RWPE1 (cell line): ENCODE measurements at regions not wholly inside any gene's neighbourhood (a gene's known extent, or its start where the extent isn't known, plus 50 kb on each side); places are given as distances from the start of the nearest gene placed in this dataset.

Experiments used
- CTCF ChIA-PET: fragments of 350-600 bp; sonication (Branson Sonifier 250); formaldehyde crosslinking; extraction: SDS; loops from one replicate; lab custom pipeline; 2021; lab: Yijun Ruan, JAX
- POLR2A ChIA-PET: fragments of 400-600 bp; formaldehyde crosslinking; extraction: SDS; loops from one replicate; lab custom pipeline; 2020; ENCODE audit warnings: antibody characterized with exemption; ENCODE audit not compliant: low non-redundant PET; lab: Yijun Ruan, JAX
- DNase-seq: peaks from one replicate; pipeline ENCODE4 v3.0.0; 2012; ENCODE audit warnings: low spot score
- H3K27ac ChIP-seq: fragments of 450-650 bp; 2 replicates; pipeline ENCODE4 v1.5.1; 2017
- TF ChIP-seq, protein P1 (sequence below): fragments of 450-650 bp; conservative IDR thresholded peaks from 2 replicates; pipeline ENCODE4 v1.5.1; 2017; ENCODE audit warnings: low read depth, mild to moderate bottlenecking

DNA sequence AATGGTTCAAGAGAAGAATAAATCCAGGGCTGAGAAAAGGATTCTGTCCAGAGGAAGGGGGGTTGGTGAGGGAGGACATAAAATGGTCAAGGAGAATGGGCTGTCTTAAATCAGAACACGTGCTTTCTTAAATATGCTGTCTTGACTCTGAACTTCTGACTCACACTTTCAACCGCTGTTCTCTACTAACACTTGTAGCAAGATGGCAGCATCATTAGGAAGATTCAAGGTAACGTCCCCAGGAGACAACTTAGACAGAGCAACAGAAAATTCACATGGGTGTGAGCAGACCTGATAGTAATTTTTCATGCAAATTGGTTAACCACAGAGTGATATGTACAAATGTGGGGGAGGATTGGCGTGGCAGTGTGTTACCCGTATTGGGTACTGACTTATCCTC is 126.8 kb upstream of the GALNT17 start:
- CTCF ChIA-PET = no interaction called here
- POLR2A ChIA-PET = no interaction called here
- TF ChIP-seq, protein P1, sequence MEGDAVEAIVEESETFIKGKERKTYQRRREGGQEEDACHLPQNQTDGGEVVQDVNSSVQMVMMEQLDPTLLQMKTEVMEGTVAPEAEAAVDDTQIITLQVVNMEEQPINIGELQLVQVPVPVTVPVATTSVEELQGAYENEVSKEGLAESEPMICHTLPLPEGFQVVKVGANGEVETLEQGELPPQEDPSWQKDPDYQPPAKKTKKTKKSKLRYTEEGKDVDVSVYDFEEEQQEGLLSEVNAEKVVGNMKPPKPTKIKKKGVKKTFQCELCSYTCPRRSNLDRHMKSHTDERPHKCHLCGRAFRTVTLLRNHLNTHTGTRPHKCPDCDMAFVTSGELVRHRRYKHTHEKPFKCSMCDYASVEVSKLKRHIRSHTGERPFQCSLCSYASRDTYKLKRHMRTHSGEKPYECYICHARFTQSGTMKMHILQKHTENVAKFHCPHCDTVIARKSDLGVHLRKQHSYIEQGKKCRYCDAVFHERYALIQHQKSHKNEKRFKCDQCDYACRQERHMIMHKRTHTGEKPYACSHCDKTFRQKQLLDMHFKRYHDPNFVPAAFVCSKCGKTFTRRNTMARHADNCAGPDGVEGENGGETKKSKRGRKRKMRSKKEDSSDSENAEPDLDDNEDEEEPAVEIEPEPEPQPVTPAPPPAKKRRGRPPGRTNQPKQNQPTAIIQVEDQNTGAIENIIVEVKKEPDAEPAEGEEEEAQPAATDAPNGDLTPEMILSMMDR = no peak
- H3K27ac ChIP-seq = no peak overlapping the region
- DNase-seq = no peak

DNA sequence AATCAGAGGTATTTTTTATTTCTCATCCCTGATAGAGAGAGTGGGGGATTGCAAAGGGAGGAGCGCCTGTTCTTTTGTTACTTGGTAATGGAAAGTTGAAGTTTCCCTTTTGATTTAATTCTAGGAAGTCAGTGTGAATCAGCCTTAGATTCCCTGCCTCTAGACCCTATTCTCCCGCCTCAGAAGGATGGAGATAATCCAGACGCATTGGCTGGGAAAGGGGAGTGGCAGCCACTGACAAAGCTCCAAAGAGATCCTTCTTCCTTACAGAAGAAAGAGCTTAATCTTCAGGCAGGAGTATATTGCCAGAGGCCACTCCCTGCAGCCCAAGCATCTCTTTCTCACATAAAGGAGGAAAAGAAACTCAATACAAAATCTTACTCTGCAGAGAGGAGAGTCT is 122.3 kb upstream of the GALNT17 start:
- no peak overlapping the region for H3K27ac ChIP-seq
- ChIA-PET POLR2A (no interaction called here), CTCF (no interaction called here)
- TF ChIP-seq, protein P1 = no peak
- no peak for DNase-seq

DNA sequence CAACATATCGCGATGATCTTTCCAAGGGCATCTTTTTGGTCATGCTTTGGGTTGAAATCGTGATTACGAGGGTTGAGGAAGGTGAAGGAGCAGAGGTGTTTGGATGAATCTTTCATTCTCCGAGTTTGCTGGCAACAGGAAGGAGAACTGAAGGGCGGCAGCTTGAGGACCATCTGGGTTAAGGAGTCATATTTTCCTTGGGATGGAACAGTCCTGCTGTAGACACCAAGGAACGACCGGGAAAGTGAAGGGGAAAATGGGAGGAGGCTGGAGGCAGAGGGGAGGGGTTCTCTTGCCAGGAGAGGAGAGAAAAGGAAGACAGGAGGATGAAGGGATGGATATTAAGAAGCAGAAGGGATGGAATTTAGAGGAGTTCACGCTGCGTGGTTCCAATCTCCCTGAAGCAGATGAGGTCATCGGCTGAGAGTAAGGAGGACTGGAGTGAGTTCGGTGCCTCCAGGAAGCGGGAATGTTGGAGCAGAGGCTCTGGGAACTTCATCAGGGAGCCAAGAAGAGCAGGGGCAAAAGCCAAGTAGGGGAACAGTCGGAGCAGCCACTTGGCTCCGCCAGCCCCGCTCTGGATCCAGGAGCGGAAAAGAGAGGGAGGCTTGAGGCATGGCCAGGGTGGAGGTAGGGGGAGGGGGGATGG is 116.6 kb upstream of the GALNT17 start:
- no peak overlapping the region for H3K27ac ChIP-seq
- ChIA-PET POLR2A (no interaction called here), CTCF (no interaction called here)
- TF ChIP-seq, protein P1 = no peak
- DNase-seq = no peak

DNA sequence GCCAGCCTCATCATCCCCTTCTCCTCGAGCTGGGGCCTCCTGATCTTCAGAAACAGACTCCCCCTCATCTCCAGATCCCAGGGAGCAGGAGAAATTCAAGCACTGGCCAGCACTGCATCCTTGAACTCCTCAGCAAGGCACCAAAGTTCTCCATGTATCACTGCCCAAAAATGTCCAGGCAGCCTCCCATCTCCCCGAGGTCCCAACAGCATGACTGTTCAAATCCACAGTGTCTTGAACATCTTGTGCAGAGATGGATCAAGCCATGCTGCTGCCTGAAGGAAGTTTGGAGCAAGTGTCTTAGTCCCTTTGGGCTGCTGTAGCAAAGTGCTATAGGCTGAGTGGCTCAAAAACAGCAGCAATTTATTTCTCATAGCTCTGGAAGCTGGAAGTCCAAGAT is 115.5 kb upstream of the GALNT17 start:
- DNase-seq = no peak
- H3K27ac ChIP-seq = no peak overlapping the region
- ChIA-PET POLR2A (no interaction called here), CTCF (no interaction called here)
- TF ChIP-seq, protein P1 = no peak

DNA sequence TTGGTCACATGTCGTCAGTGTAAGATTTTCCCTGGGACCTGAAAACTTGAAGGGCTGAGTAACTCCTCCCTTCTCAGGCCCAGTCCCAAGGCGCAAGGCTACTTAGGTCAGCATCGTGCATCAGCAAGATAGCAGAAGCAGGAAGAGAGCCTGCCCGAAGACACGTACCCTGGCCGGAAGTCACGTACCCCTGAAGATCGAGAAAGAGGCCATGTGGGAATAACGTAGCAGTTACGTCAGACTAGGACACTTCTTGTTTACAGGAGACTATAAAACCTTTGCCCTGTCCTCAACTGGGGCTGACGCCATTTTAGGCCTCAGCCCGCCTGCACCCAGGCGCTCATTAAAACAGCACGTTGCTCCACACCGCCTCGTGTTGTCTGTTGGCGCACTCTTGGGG is 114.3 kb upstream of the GALNT17 start:
- ChIA-PET CTCF (no interaction called here), POLR2A (no interaction called here)
- H3K27ac ChIP-seq = no peak overlapping the region
- DNase-seq = no peak
- TF ChIP-seq, protein P1 = no peak

DNA sequence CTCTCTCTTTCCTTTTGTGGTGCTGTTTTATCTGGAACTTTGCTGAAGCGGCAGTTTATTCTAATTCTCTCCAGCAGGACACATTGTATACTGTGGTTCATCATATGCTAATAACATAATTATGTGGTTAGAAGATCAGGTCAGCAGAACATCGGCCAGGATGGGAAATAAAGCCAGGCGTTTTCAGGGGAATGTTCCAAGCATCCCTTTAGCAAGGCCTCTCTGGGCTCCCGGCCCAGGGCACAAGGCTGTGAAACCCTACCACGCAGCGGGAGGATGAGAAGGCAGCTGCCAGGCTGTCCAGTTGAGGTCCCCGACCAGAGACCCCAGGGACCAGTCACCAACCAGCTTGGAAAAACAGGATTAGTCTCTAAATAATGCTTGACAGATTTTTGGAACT is 112.2 kb upstream of the GALNT17 start:
- TF ChIP-seq, protein P1 = no peak
- POLR2A ChIA-PET = no interaction called here
- CTCF ChIA-PET = no interaction called here
- DNase-seq = no peak
- H3K27ac ChIP-seq = no peak overlapping the region
